GM18505 (cell line): ENCODE measurements at regions not wholly inside any gene's neighbourhood (a gene's known extent, or its start where the extent isn't known, plus 50 kb on each side); places are given as distances from the start of the nearest gene placed in this dataset.
"Not testable (repeated sequence)": the region's sequence is repeated elsewhere in the genome, so short reads cannot be mapped to it uniquely, and the experiment has no call there.

Experiments
- ATAC-seq: cut with Tn5 transposase; IDR thresholded peaks from one replicate; pipeline ENCODE4 v1.9.1; 2021; ENCODE audit not compliant: unreplicated experiment
- POLR2A ChIP-seq: IDR thresholded peaks from 4 replicates; pipeline ENCODE4 v1.6.1; 2011; ENCODE audit warnings: borderline replicate concordance; ENCODE audit not compliant: insufficient read depth, insufficient read length; ENCODE audit errors: extremely low read depth

DNA sequence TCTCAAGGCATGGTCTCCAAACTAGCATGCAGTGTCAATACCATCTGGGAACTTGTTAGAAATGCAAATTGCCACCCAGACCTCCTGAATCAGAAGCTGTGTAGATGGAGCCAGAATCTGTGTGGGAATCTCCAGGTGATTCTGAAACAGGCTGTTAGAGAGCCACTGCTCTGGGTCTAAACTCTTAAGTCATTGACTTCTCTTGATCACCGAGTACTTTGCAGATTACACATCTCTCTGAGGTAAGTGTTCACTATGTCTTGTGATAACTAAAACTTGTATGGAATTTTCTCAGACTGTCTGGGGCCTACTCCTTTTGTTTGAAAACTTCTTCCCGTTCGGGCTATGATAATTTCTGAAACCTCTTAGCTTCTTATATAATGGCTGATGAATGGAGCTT lies 315.6 kb downstream of the EDEM1 start:
- no peak for ATAC-seq

GRCh38 chr3:5504135-5504534 lies 316.6 kb downstream of the EDEM1 start:
- no peak for TF ChIP-seq POLR2A
- no peak for ATAC-seq

More for the DNA sequence above, 315.6 kb downstream of the EDEM1 start:
- no peak for TF ChIP-seq POLR2A

DNA sequence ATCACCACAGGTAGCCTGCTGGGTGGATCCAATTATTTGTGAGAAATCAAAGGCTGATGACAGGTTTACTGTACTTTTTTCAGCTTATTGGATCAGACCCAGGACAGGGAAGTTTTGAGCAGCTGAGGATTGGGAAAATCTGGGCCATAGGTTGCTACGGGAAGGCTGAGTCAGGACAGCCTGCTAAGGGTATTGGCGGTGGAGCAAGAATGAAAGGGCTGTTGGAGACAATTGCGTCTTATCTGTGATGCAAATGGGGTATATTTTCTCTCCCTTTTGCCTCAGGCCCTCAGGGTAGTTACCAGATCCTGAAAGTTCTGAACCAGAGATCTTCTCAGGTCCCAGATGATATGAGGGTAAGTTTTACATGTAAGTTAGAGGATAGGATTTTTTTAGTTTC lies 317.7 kb downstream of the EDEM1 start:
- ATAC-seq, result no peak
- no peak for TF ChIP-seq POLR2A

DNA sequence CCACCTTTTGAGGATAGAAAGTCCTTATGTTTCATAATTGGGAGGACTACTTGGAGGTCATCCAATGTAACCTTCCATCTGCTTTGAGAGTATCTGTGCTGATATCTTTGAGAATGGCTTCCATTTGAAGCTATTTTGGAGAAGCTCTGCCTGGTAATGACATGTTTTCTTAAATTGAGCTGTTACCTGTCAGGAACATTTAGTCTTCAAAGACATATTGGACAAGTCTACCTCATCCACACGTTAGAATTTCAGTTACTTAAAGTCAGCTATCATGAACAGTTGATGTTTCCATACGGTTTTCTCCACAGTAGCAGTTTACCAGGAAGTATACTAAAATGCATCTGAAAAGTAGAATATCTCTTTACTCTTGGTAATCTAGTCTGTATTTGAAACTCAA lies 318.5 kb downstream of the EDEM1 start:
- no peak for TF ChIP-seq POLR2A
- ATAC-seq, result no peak

- ATAC-seq, result not testable (repeated sequence)
Measured at GRCh38 chr3:5508860-5509259, 321.4 kb downstream of the EDEM1 start.

DNA sequence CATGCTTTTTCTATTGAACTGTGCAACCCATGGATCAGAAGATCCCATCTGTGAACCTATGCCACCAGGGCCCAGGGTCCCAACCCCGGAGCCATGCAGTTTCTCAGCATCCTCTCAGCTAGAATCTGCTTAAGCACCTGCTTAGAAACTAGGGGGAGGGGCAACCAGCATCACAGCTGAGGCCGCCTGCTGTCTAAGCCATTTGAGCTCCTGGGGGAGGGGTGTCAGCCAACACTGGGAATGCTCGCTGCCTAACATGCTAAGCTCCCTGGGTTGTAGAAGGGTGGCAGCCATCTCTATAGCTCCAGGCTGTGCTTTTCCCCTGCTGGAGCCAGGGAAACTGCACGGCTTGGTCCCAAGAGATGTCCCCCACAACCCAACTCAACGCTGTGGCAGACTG lies 322.8 kb downstream of the EDEM1 start:
- TF ChIP-seq POLR2A, result no peak
- no peak for ATAC-seq

DNA sequence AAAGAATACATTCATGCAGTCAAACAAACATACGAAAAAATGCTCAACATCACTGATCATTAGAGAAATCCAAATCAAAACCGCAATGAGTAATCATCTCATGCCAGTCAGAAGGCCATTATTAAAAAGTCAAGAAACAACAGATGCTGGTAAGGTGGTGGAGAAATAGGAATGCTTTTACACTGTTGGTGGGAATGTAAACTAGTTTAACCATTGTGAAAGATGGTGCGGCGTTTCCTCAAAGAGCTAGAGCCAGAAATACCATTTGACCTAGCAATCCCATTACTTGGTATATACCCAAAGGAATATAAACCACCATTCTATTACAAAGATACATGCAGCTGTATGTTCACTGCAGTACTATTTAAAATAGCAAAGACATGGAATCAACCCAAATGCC lies 330.4 kb downstream of the EDEM1 start:
- no peak for TF ChIP-seq POLR2A
- ATAC-seq, result no peak

DNA sequence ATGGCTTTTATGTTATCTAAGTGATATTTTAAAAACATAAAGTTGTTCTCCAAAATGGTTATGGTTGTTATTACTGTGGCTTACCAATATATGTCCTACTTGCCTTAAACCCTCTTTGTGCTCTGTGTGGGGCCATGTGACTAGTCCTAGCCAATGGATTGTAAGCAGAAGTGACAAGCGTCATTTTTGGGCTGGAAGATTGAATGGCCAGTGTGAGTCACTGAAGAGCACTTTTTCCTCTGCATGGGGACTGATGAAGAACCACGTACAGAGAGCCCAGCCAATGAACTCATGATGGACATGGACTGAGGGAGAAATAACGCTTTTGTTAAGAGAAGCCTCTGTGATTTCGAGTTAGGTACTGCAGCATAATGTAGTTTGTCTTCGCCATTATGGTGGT lies 332.7 kb downstream of the EDEM1 start:
- no peak for TF ChIP-seq POLR2A
- ATAC-seq, result no peak

- no peak for TF ChIP-seq POLR2A
- ATAC-seq, result no peak
Measured at GRCh38 chr3:5523125-5523524, 335.6 kb downstream of the EDEM1 start.

DNA sequence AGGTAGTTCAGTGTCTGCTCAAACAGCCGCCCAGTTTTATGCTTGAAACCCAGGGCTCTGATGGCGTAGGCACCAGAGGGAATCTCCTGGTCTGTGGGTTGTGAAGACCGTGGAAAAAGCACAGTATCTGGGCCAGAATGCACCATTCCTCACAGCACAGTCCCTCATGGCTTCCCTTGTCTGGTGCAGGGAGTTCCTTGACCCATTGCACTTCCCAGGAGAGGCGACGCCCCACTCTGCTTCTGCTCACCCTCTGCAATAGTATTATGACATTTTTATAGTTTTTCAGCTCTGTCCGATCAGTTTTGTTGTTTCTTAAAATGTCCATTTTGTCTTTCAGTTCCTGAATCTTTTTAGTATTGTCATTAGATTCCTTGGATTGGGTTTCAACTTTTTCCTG lies 343.5 kb downstream of the EDEM1 start:
- no peak for TF ChIP-seq POLR2A
- ATAC-seq, result no peak

DNA sequence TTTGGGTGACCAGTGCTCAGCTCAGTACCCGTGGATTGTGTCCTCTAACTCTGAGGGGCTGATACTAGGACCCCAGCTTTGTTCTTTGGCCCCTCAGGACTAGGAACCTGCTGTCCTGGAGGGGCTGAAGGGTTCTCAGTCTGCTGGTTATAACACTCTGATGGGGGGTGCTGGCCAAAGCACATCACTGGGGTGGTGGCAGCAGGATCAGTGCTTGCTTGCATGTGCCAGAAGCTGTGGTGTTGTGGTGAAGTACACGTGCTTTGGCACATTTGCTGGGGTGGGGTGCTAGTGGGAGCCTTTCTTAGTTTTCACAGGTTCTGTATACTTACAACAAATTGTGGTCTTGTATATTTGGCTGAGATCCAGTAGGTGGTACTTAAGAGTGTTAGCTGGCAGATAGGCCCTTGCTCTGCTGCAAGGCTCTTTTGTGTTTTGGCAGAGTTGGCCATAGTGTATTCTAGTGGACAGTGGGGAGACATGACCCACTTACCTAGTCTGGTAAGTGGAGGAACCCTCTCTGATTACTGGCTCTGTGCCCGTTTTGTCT lies 344.3 kb downstream of the EDEM1 start:
- no peak for ATAC-seq
- TF ChIP-seq POLR2A, result no peak

- no peak for ATAC-seq
- TF ChIP-seq POLR2A, result no peak
Measured at GRCh38 chr3:5540532-5540931, 353.0 kb downstream of the EDEM1 start.

DNA sequence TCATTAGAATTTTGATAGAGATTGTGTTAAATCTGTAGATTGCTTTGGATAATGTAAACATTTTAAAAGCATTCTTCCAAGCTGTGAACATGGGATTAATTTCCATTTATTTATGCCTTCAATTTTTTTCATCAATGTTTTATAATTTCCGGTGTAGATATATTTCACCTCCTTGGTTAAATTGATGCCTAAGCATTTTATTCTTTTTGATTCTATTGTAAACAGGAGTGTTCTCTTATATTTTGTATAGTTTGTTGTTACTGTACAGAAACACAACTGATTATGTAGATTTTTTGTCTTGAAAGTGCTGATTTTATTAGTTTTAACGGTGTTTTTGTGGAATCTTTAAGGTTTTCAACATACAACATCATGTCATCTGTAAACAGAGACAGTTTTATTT lies 355.0 kb downstream of the EDEM1 start:
- ATAC-seq, result no peak
- TF ChIP-seq POLR2A, result no peak

- ATAC-seq, result no peak
- no peak for TF ChIP-seq POLR2A
Measured at GRCh38 chr3:5543047-5543446, 355.5 kb downstream of the EDEM1 start.

GRCh38 chr3:5545719-5546118 lies 358.2 kb downstream of the EDEM1 start:
- no peak for TF ChIP-seq POLR2A
- no peak for ATAC-seq
